ENCODE measurements at regions not wholly inside any gene's neighbourhood (a gene's known extent, or its start where the extent isn't known, plus 50 kb on each side); places are given as distances from the start of the nearest gene placed in this dataset.

DNA sequence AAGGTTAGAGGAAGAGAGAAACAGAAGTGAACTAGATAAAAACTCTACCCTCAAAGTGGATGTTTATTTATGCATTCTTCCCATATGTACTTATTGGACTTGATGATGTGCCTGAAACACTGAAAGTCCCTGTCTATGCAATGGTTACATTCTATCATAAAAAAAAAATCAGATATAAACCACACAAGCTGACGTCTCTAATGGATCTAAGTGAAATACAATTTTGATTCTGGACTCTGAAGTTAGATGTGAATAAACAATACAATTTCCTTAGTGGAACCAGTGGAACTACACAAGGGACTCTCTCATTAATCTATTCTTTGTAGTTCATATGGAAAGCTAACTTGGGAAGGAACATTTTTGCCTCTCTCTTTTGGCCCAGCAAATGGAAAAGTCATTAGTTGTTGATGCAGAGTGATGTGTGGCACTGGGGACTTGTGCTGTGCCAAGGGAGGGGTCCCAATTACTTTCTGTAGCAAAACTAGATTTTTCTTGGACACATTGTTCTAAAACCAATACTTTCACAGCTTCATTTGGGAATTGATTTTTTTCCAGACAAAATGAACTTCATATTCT is 376.8 kb downstream of the TRIB2 start:
- H3K27me3 ChIP-seq: no peaks in the 10 kb centered on the region
- WGBS, 2 donors: 13 to 21% methylated on average over 1 of the region's 1 CpG
- DNase-seq (ENCODE audit: low spot score in 2 of 2): no peak
- H3K27ac ChIP-seq: no peak overlapping the region
- no peaks in the 10 kb centered on the region for H3K36me3 ChIP-seq
- no peak overlapping the region for H3K4me3 ChIP-seq
- no peak for TF ChIP-seq CTCF (IDR thresholded peaks at IDR 0.05)
- no peak for TF ChIP-seq EP300 (IDR thresholded peaks at IDR 0.05)
- no peak for TF ChIP-seq POLR2A (IDR thresholded peaks at IDR 0.05)
- peaks cover 0 to 7% (median 0%) of the 10 kb centered on the region in 4 donors for H3K4me1 ChIP-seq
- H3K9me3 ChIP-seq: no peaks in the 10 kb centered on the region

DNA sequence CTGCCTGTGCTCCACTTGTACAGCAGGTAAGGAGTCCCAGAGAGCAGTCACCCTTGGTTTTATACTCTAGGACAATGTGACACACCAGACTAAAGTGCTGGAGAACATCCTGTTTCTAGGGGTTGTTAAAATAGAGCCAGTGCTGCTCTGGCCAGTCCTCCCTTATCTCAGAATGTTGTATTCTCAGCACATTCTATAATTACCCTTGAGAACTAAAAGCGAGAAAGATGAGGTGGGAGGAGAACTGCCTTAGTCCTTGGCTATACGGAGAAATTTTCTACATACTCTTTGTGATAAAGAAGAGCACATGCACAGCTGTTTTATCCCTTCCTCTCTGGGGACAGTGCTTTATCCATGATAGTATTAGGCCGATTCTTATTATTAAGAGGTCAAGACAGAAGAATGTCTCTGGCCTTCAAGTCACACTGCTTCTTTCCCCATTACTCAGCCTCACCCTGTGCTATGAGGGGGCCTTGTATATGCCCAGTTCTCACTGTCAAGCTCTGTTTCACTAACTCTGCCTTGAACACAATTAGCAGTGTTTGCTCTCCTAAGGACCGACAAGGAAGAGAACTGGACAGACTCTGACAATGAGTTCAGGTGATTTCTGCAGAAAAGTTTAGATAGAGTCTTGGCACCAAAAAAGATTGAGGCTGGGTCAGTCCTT is 385.8 kb downstream of the TRIB2 start:
- no peak overlapping the region for H3K4me3 ChIP-seq
- H3K36me3 ChIP-seq: no peaks in the 10 kb centered on the region
- no peaks in the 10 kb centered on the region for H3K9me3 ChIP-seq
- no peak overlapping the region for H3K27ac ChIP-seq
- no peaks in the 10 kb centered on the region for H3K27me3 ChIP-seq
- DNase-seq (ENCODE audit: low spot score in 2 of 2): no peak
- TF ChIP-seq POLR2A (IDR thresholded peaks at IDR 0.05) (no peak), CTCF (IDR thresholded peaks at IDR 0.05) (no peak), EP300 (IDR thresholded peaks at IDR 0.05) (no peak)
- 51 to 63% methylated on average over 4 of the region's 4 CpGs for WGBS, 2 donors
- no peaks in the 10 kb centered on the region for H3K4me1 ChIP-seq

DNA sequence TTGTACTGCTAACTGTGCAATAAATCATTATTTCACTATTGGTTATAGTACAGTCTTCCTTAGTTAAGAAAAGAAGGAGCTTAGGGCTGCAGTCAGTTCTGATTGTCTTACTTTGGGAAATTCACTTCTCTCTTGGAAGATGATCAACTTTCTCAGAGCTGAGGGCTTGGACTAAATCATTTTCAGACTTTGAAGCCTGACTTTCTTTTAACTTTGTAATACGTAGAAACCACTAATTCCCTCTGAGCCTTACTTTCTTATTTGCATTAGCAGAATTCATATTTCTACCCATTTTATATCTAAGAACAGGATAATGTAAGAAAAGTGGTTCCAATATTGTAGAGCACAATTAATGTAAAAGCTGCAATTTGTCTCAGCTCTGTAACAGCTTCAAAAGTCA is 386.4 kb downstream of the TRIB2 start:
- Histone ChIP-seq H3K27ac (no peak overlapping the region), H3K4me3 (no peak overlapping the region), H3K4me1 (no peaks in the 10 kb centered on the region), H3K9me3 (no peaks in the 10 kb centered on the region), H3K36me3 (no peaks in the 10 kb centered on the region), H3K27me3 (no peaks in the 10 kb centered on the region)
- 65 to 82% methylated on average over 1 of the region's 1 CpG for WGBS, 2 donors
- no peak for TF ChIP-seq CTCF (IDR thresholded peaks at IDR 0.05)
- TF ChIP-seq EP300 (IDR thresholded peaks at IDR 0.05): no peak
- no peak for TF ChIP-seq POLR2A (IDR thresholded peaks at IDR 0.05)
- DNase-seq (ENCODE audit: low spot score in 2 of 2): no peak

- Histone ChIP-seq H3K4me3 (no peak overlapping the region), H3K27me3 (no peaks in the 10 kb centered on the region), H3K36me3 (no peaks in the 10 kb centered on the region), H3K9me3 (no peaks in the 10 kb centered on the region), H3K27ac (no peak overlapping the region), H3K4me1 (no peaks in the 10 kb centered on the region)
- no peak for DNase-seq (ENCODE audit: low spot score in 2 of 2)
- WGBS, 2 donors: 74 to 81% methylated on average over 5 of the region's 5 CpGs
- TF ChIP-seq EP300 (IDR thresholded peaks at IDR 0.05) (no peak), CTCF (IDR thresholded peaks at IDR 0.05) (no peak), POLR2A (IDR thresholded peaks at IDR 0.05) (no peak)
Observed at GRCh38 chr2:13103778-13104493, 387.2 kb downstream of the TRIB2 start.

- Histone ChIP-seq H3K27me3 (no peaks in the 10 kb centered on the region), H3K27ac (no peak overlapping the region), H3K4me1 (no peaks in the 10 kb centered on the region), H3K36me3 (no peaks in the 10 kb centered on the region), H3K9me3 (no peaks in the 10 kb centered on the region), H3K4me3 (no peak overlapping the region)
- TF ChIP-seq POLR2A (IDR thresholded peaks at IDR 0.05): no peak
- TF ChIP-seq CTCF (IDR thresholded peaks at IDR 0.05): no peak
- no peak for DNase-seq (ENCODE audit: low spot score in 2 of 2)
Observed at GRCh38 chr2:13104723-13105122, 388.0 kb downstream of the TRIB2 start.

Data from tibial nerve (tissue), 4 donors.